ENCODE measurements at regions not wholly inside any gene's neighbourhood (a gene's known extent, or its start where the extent isn't known, plus 50 kb on each side); places are given as distances from the start of the nearest gene placed in this dataset.

GRCh38 chr2:38508311-38509039 is 94.3 kb downstream of the HNRNPLL start (continued):
- no peak for TF ChIP-seq PAX8 (CRISPR knock-in tag; IDR thresholded peaks at IDR 0.05; ENCODE audit: borderline replicate concordance)
- TF ChIP-seq MED8 (CRISPR knock-in tag; IDR thresholded peaks at IDR 0.05; ENCODE audit: insufficient replicate concordance), result no peak
- no peak for TF ChIP-seq ZNF367 (CRISPR knock-in tag; IDR thresholded peaks at IDR 0.05; ENCODE audit: borderline replicate concordance)
- peak; percentile 23 for TF ChIP-seq HNRNPH1 (optimal IDR thresholded peaks at IDR 0.05; ENCODE audit: low read depth, low read length)
- no peak for TF ChIP-seq ZSCAN30 (CRISPR knock-in tag; IDR thresholded peaks at IDR 0.05)
- TF ChIP-seq ARNTL (CRISPR knock-in tag; IDR thresholded peaks at IDR 0.05), result no peak
- no peak for TF ChIP-seq ZNF784 (CRISPR knock-in tag; IDR thresholded peaks at IDR 0.05; ENCODE audit: borderline replicate concordance)
- TF ChIP-seq CREB1 (IDR thresholded peaks at IDR 0.05), result no peak
- no peak for TF ChIP-seq CREB1 (CRISPR knock-in tag; IDR thresholded peaks at IDR 0.05)
- TF ChIP-seq THAP11 (CRISPR knock-in tag; IDR thresholded peaks at IDR 0.05), result peak; percentile 58
- peak; percentile 58 to 83; a peak in 2 of 4 replicates for TF ChIP-seq HMGXB4 (CRISPR knock-in tag; IDR thresholded peaks at IDR 0.05; ENCODE audit: borderline replicate concordance in 1 of 2, low read depth in 1 of 2)
- no peak for TF ChIP-seq SMARCC2 (IDR thresholded peaks at IDR 0.05)
- TF ChIP-seq ZKSCAN8 (CRISPR knock-in tag; IDR thresholded peaks at IDR 0.05; ENCODE audit: borderline replicate concordance), result peak; percentile 74; the same call in 1 of the 2 replicates
- TF ChIP-seq ZNF451 (CRISPR knock-in tag; IDR thresholded peaks at IDR 0.05), result 0 out of 2 replicates have a peak, but pooled peaks have one; percentile 49
- 0 out of 2 replicates have a peak, but pooled peaks have one; percentile 30 for TF ChIP-seq DRAP1 (CRISPR knock-in tag; IDR thresholded peaks at IDR 0.05)
- no peak for TF ChIP-seq KLF12 (CRISPR knock-in tag; IDR thresholded peaks at IDR 0.05; ENCODE audit: borderline replicate concordance)
- TF ChIP-seq ZGPAT (CRISPR knock-in tag; IDR thresholded peaks at IDR 0.05), result peak; percentile 48
- peak; percentile 74 for TF ChIP-seq ATF2 (CRISPR knock-in tag; IDR thresholded peaks at IDR 0.05)
- peak; percentile 55; the same call in 1 of the 2 replicates for TF ChIP-seq ZBTB33 (CRISPR knock-in tag; IDR thresholded peaks at IDR 0.05)
- TF ChIP-seq CCDC6 (CRISPR knock-in tag; IDR thresholded peaks at IDR 0.05), result no peak; the same call in none of the 2 replicates
- no peak for TF ChIP-seq RELA (CRISPR knock-in tag; IDR thresholded peaks at IDR 0.05)
- 0 out of 2 replicates have a peak, but pooled peaks have one; percentile 55 for TF ChIP-seq ZNF430 (CRISPR knock-in tag; IDR thresholded peaks at IDR 0.05)
